T-cell (primary cell): ENCODE measurements at regions not wholly inside any gene's neighbourhood (a gene's known extent, or its start where the extent isn't known, plus 50 kb on each side); places are given as distances from the start of the nearest gene placed in this dataset.
"Not testable (repeated sequence)": the region's sequence is repeated elsewhere in the genome, so short reads cannot be mapped to it uniquely, and the experiment has no call there.

Source experiments
- ATAC-seq, 4 experiments: fragments of 200-7000 bp in 3 of 4; fragments of 150-1000 bp in 1 of 4; cut with Tn5 transposase; replicated peaks in 1 of 4; 1 replicate in 3 of 4; 2 replicates in 1 of 4; pipeline ENCODE4 v1.10.0; 2021; ENCODE audit warnings: moderate library complexity in 3 of 4, mild to moderate bottlenecking in 2 of 4, moderate number of reproducible peaks in 1 of 4
- CTCF ChIA-PET, 2 donors: fragments of 300-600 bp; sonication (Branson Sonifier 250); formaldehyde crosslinking; loops; one replicate each; lab custom pipeline; 2022; ENCODE audit warnings: antibody characterized with exemption in 2 of 2; lab: Charles Lee
- POLR2A ChIA-PET, 2 donors: fragments of 300-600 bp; sonication (Branson Sonifier 250); formaldehyde crosslinking; loops; one replicate each; lab custom pipeline; 2022; ENCODE audit warnings: antibody characterized with exemption in 2 of 2; lab: Charles Lee
- DNase-seq, 35 experiments: peaks; one replicate each; pipeline versions ENCODE4 v3.0.0 to v3.0.0-alpha.2; 2013 to 2023
- H3K27ac ChIP-seq: one replicate; pipeline ENCODE4 v1.5.1; 2013; ENCODE audit warnings: low read length
- H3K27me3 ChIP-seq, 2 experiments: replicated peaks in 1 of 2; 1 replicate in 1 of 2; 2 replicates in 1 of 2; pipeline versions ENCODE4 v1.6.1 to v1.7.0; 2013; ENCODE audit warnings: low read length in 1 of 2, mixed read lengths in 1 of 2; ENCODE audit not compliant: control insufficient read depth in 2 of 2, insufficient read depth in 2 of 2; ENCODE audit errors: extremely low read depth in 1 of 2
- H3K36me3 ChIP-seq, 2 donors: 1 replicate in 1 of 2; 2 replicates in 1 of 2; pipeline versions ENCODE4 v1.6.1 to v1.7.0; 2013; ENCODE audit warnings: low read length in 1 of 2; ENCODE audit not compliant: control insufficient read depth in 2 of 2, insufficient read depth in 1 of 2; ENCODE audit errors: extremely low read depth in 1 of 2
- H3K4me1 ChIP-seq, 2 experiments: 1 replicate in 1 of 2; 2 replicates in 1 of 2; pipeline versions ENCODE4 v1.6.1 to v1.7.0; 2013; ENCODE audit warnings: low read length in 2 of 2, mixed read lengths in 1 of 2; ENCODE audit not compliant: insufficient read depth in 2 of 2, control insufficient read depth in 1 of 2; ENCODE audit errors: extremely low read depth in 1 of 2
- H3K4me3 ChIP-seq, 2 donors: 1 replicate in 1 of 2; 2 replicates in 1 of 2; pipeline versions ENCODE4 v1.5.1 to v1.7.0; 2013; ENCODE audit warnings: mild to moderate bottlenecking in 2 of 2, low read length in 1 of 2, moderate library complexity in 1 of 2; ENCODE audit not compliant: control insufficient read depth in 1 of 2; ENCODE audit errors: extremely low read depth in 1 of 2
- H3K9me3 ChIP-seq: 2 replicates; pipeline ENCODE4 v1.7.0; 2013
- H3K27ac Mint-ChIP-seq, 2 donors: one replicate each; pipeline ENCODE4 v1.8.0; 2020 to 2021; ENCODE audit warnings: mild to moderate bottlenecking in 2 of 2, mixed read lengths in 2 of 2
- H3K27me3 Mint-ChIP-seq, 2 donors: one replicate each; pipeline ENCODE4 v1.8.0; 2021 to 2022; ENCODE audit warnings: mixed read lengths in 2 of 2
- H3K36me3 Mint-ChIP-seq: one replicate; pipeline ENCODE4 v1.8.0; 2021; ENCODE audit warnings: mixed read lengths
- H3K4me1 Mint-ChIP-seq, 3 donors: one replicate each; pipeline ENCODE4 v1.8.0; 2020 to 2022; ENCODE audit warnings: mixed read lengths in 3 of 3, mild to moderate bottlenecking in 1 of 3
- H3K4me3 Mint-ChIP-seq, 3 donors: one replicate each; pipeline ENCODE4 v1.8.0; 2020 to 2022; ENCODE audit warnings: mild to moderate bottlenecking in 3 of 3, mixed read lengths in 3 of 3, moderate library complexity in 3 of 3
- H3K9me3 Mint-ChIP-seq, 3 donors: one replicate each; pipeline ENCODE4 v1.8.0; 2020 to 2022; ENCODE audit warnings: mixed read lengths in 3 of 3
- WGBS: methylation state at CpG from one replicate; pipeline ENCODE4 v1.1.5; 2013; ENCODE audit warnings: missing lambda C conversion rate; ENCODE audit not compliant: insufficient coverage; 5-methylcytosine and 5-hydroxymethylcytosine counted together

- no peaks in the 10 kb centered on the region for H3K36me3 Mint-ChIP-seq
- no peaks in the 10 kb centered on the region for H3K27me3 Mint-ChIP-seq
- DNase-seq = peak in 1 of 35 experiments; percentile 1
- H3K4me1 ChIP-seq = no peaks in the 10 kb centered on the region
- CTCF ChIA-PET = no interaction called here
- H3K4me3 ChIP-seq = no peak overlapping the region
- H3K9me3 ChIP-seq = no peaks in the 10 kb centered on the region
- no peaks in the 10 kb centered on the region for H3K36me3 ChIP-seq
- ATAC-seq = no peak
- WGBS = no CpG with 5 or more reads among the region's 4 CpGs
- no peak overlapping the region for H3K4me3 Mint-ChIP-seq
- no peak overlapping the region for H3K27ac Mint-ChIP-seq
- H3K9me3 Mint-ChIP-seq = no peaks in the 10 kb centered on the region
- no peaks in the 10 kb centered on the region for H3K27me3 ChIP-seq
- no peaks in the 10 kb centered on the region for H3K4me1 Mint-ChIP-seq
- POLR2A ChIA-PET = no interaction called here
- no peak overlapping the region for H3K27ac ChIP-seq
Measured at GRCh38 chrY:14378217-14378616, 146.1 kb upstream of the NLGN4Y start.

- CTCF ChIA-PET, POLR2A ChIA-PET, H3K4me3 ChIP-seq, H3K4me3 Mint-ChIP-seq, ATAC-seq, H3K36me3 Mint-ChIP-seq, H3K9me3 Mint-ChIP-seq, H3K36me3 ChIP-seq, H3K9me3 ChIP-seq, H3K27me3 Mint-ChIP-seq, H3K27ac ChIP-seq, DNase-seq, H3K27ac Mint-ChIP-seq, H3K27me3 ChIP-seq, H3K4me1 Mint-ChIP-seq, H3K4me1 ChIP-seq: not testable (repeated sequence)
- WGBS = 80% methylated on average over 1 of the region's 8 CpGs
Measured at GRCh38 chrY:14410549-14411030, 113.7 kb upstream of the NLGN4Y start.

- DNase-seq = no peak
- POLR2A ChIA-PET = no interaction called here
- no peaks in the 10 kb centered on the region for H3K9me3 ChIP-seq
- H3K27ac ChIP-seq = no peak overlapping the region
- Mint-ChIP-seq H3K4me1 (peaks cover 0 to 1% (median 0%) of the 10 kb centered on the region in 3 donors), H3K27me3 (no peaks in the 10 kb centered on the region), H3K36me3 (no peaks in the 10 kb centered on the region), H3K4me3 (no peak overlapping the region), H3K9me3 (no peaks in the 10 kb centered on the region), H3K27ac (no peak overlapping the region)
- no peak for ATAC-seq
- no peaks in the 10 kb centered on the region for H3K36me3 ChIP-seq
- H3K4me3 ChIP-seq = no peak overlapping the region
- H3K4me1 ChIP-seq = no peaks in the 10 kb centered on the region
- H3K27me3 ChIP-seq = peaks cover 0 to 2% of the 10 kb centered on the region in 2 experiments
- CTCF ChIA-PET = no interaction called here
Measured at GRCh38 chrY:14411334-14411733, 113.0 kb upstream of the NLGN4Y start.

- Mint-ChIP-seq H3K9me3 (no peaks in the 10 kb centered on the region), H3K4me3 (no peak overlapping the region), H3K4me1 (no peaks in the 10 kb centered on the region), H3K27me3 (no peaks in the 10 kb centered on the region), H3K36me3 (no peaks in the 10 kb centered on the region), H3K27ac (no peak overlapping the region)
- no peak overlapping the region for H3K4me3 ChIP-seq
- no peaks in the 10 kb centered on the region for H3K27me3 ChIP-seq
- DNase-seq (no peak), ATAC-seq (no peak)
- WGBS = no CpG with 5 or more reads among the region's 1 CpG
- no peaks in the 10 kb centered on the region for H3K9me3 ChIP-seq
- no peaks in the 10 kb centered on the region for H3K4me1 ChIP-seq
- H3K36me3 ChIP-seq = no peaks in the 10 kb centered on the region
- H3K27ac ChIP-seq = no peak overlapping the region
- POLR2A ChIA-PET = no interaction called here
- CTCF ChIA-PET = no interaction called here
Measured at GRCh38 chrY:14436546-14436945, 87.8 kb upstream of the NLGN4Y start.

- H3K4me3 ChIP-seq = no peak overlapping the region
Measured at GRCh38 chrY:14437626-14438025, 86.7 kb upstream of the NLGN4Y start.

GRCh38 chrY:14438395-14438794 lies 85.9 kb upstream of the NLGN4Y start:
- H3K27me3 Mint-ChIP-seq = no peaks in the 10 kb centered on the region
- Histone ChIP-seq H3K4me1 (no peaks in the 10 kb centered on the region), H3K27me3 (no peaks in the 10 kb centered on the region), H3K36me3 (no peaks in the 10 kb centered on the region), H3K27ac (no peak overlapping the region), H3K4me3 (no peak overlapping the region), H3K9me3 (no peaks in the 10 kb centered on the region)
- H3K9me3 Mint-ChIP-seq = no peaks in the 10 kb centered on the region
- ATAC-seq (no peak), DNase-seq (no peak)
- CTCF ChIA-PET = no interaction called here
- POLR2A ChIA-PET = no interaction called here
- H3K36me3 Mint-ChIP-seq = no peaks in the 10 kb centered on the region
- no CpG with 5 or more reads among the region's 1 CpG for WGBS
- no peak overlapping the region for H3K27ac Mint-ChIP-seq
- no peaks in the 10 kb centered on the region for H3K4me1 Mint-ChIP-seq
- H3K4me3 Mint-ChIP-seq = no peak overlapping the region

More at GRCh38 chrY:14437626-14438025, 86.7 kb upstream of the NLGN4Y start:
- ChIA-PET POLR2A (no interaction called here), CTCF (interaction anchor here in 1 of 2 donors (0.6 kb wide), 1 partner anchor 481 kb away, joined by 3 read pairs; no protein-coding TSS in a partner anchor)
- no peaks in the 10 kb centered on the region for H3K36me3 ChIP-seq
- no peaks in the 10 kb centered on the region for H3K27me3 Mint-ChIP-seq
- WGBS = no CpG with 5 or more reads among the region's 2 CpGs
- H3K36me3 Mint-ChIP-seq = no peaks in the 10 kb centered on the region
- H3K27me3 ChIP-seq = no peaks in the 10 kb centered on the region
- no peak for ATAC-seq
- no peaks in the 10 kb centered on the region for H3K9me3 Mint-ChIP-seq
- no peak overlapping the region for H3K27ac Mint-ChIP-seq
- no peaks in the 10 kb centered on the region for H3K4me1 ChIP-seq
- no peaks in the 10 kb centered on the region for H3K4me1 Mint-ChIP-seq
- DNase-seq = no peak
- H3K9me3 ChIP-seq = no peaks in the 10 kb centered on the region
- H3K4me3 Mint-ChIP-seq = no peak overlapping the region
- no peak overlapping the region for H3K27ac ChIP-seq

- no peak overlapping the region for H3K4me3 Mint-ChIP-seq
- no peaks in the 10 kb centered on the region for H3K4me1 ChIP-seq
- ChIA-PET POLR2A (no interaction called here), CTCF (no interaction called here)
- ATAC-seq = no peak
- no peak overlapping the region for H3K4me3 ChIP-seq
- H3K4me1 Mint-ChIP-seq = no peaks in the 10 kb centered on the region
- no peak for DNase-seq
- H3K36me3 Mint-ChIP-seq = no peaks in the 10 kb centered on the region
- H3K27me3 ChIP-seq = no peaks in the 10 kb centered on the region
- H3K36me3 ChIP-seq = no peaks in the 10 kb centered on the region
- no peak overlapping the region for H3K27ac ChIP-seq
- H3K9me3 Mint-ChIP-seq = no peaks in the 10 kb centered on the region
- H3K27me3 Mint-ChIP-seq = no peaks in the 10 kb centered on the region
- no peaks in the 10 kb centered on the region for H3K9me3 ChIP-seq
- no CpG with 5 or more reads among the region's 4 CpGs for WGBS
- H3K27ac Mint-ChIP-seq = no peak overlapping the region
Measured at GRCh38 chrY:14444550-14444949, 79.8 kb upstream of the NLGN4Y start.
